HEK293T (cell line): ENCODE measurements at regions not wholly inside any gene's neighbourhood (a gene's known extent, or its start where the extent isn't known, plus 50 kb on each side); places are given as distances from the start of the nearest gene placed in this dataset.

Experiments used
- CTCF ChIA-PET: fragments of 350-600 bp; formaldehyde crosslinking; extraction: SDS; loops from one replicate; lab custom pipeline; 2021; ENCODE audit warnings: antibody characterized with exemption, inconsistent platforms; lab: Yijun Ruan, JAX
- POLR2A ChIA-PET: fragments of 350-600 bp; formaldehyde crosslinking; extraction: SDS; loops from one replicate; lab custom pipeline; 2020; ENCODE audit warnings: antibody characterized with exemption, inconsistent platforms; lab: Yijun Ruan, JAX
- DNase-seq: peaks from one replicate; pipeline ENCODE4 v3.0.0; 2012; ENCODE audit warnings: mixed read lengths; ENCODE audit errors: extremely low spot score
- ARNT ChIP-seq: fragments of 450-650 bp; IDR thresholded peaks from 2 replicates; pipeline ENCODE4 v1.6.1; 2017; ENCODE audit warnings: mild to moderate bottlenecking
- BHLHE40 ChIP-seq: fragments of 450-650 bp; IDR thresholded peaks from 2 replicates; pipeline ENCODE4 v1.6.1; 2016; ENCODE audit warnings: mild to moderate bottlenecking, moderate library complexity, borderline replicate concordance
- CTBP1 ChIP-seq: fragments of 450-650 bp; IDR thresholded peaks from 2 replicates; pipeline ENCODE4 v1.6.1; 2016; ENCODE audit warnings: borderline replicate concordance
- ELF4 ChIP-seq: fragments of 450-650 bp; IDR thresholded peaks from 2 replicates; pipeline ENCODE4 v1.6.1; 2017; ENCODE audit warnings: antibody characterized with exemption
- FOXA1 ChIP-seq: fragments of 450-650 bp; IDR thresholded peaks from 2 replicates; pipeline ENCODE4 v1.6.1; 2016; ENCODE audit warnings: mild to moderate bottlenecking
- FOXK2 ChIP-seq: fragments of 450-650 bp; IDR thresholded peaks from 2 replicates; pipeline ENCODE4 v1.6.1; 2016; ENCODE audit warnings: mild to moderate bottlenecking
- FOXM1 ChIP-seq: fragments of 450-650 bp; IDR thresholded peaks from 2 replicates; pipeline ENCODE4 v1.6.1; 2017; ENCODE audit warnings: mild to moderate bottlenecking, borderline replicate concordance
- HDGF ChIP-seq: fragments of 450-650 bp; IDR thresholded peaks from 2 replicates; pipeline ENCODE4 v1.6.1; 2017; ENCODE audit warnings: antibody characterized with exemption, borderline replicate concordance
- L3MBTL2 ChIP-seq: fragments of 450-650 bp; conservative IDR thresholded peaks from 2 replicates; pipeline ENCODE4 v1.6.1; 2016; ENCODE audit warnings: mild to moderate bottlenecking
- LEF1 ChIP-seq: fragments of 450-650 bp; IDR thresholded peaks from 2 replicates; pipeline ENCODE4 v1.6.1; 2017; ENCODE audit warnings: mild to moderate bottlenecking, borderline replicate concordance
- NFRKB ChIP-seq: fragments of 450-650 bp; IDR thresholded peaks from 2 replicates; pipeline ENCODE4 v1.6.1; 2016; ENCODE audit warnings: mild to moderate bottlenecking, moderate library complexity
- PKNOX1 ChIP-seq: fragments of 450-650 bp; IDR thresholded peaks from 2 replicates; pipeline ENCODE4 v1.6.1; 2016
- SP1 ChIP-seq: fragments of 450-650 bp; IDR thresholded peaks from 2 replicates; pipeline ENCODE4 v1.6.1; 2017
- SUZ12 ChIP-seq: fragments of 450-650 bp; IDR thresholded peaks from 2 replicates; pipeline ENCODE4 v1.6.1; 2016; ENCODE audit warnings: mild to moderate bottlenecking
- TARDBP ChIP-seq: fragments of 450-650 bp; IDR thresholded peaks from 2 replicates; pipeline ENCODE4 v1.6.1; 2016
- ZNF384 ChIP-seq: fragments of 450-650 bp; IDR thresholded peaks from 2 replicates; pipeline ENCODE4 v1.6.1; 2016

GRCh38 chr2:107584577-107584976 is 242.1 kb upstream of the RGPD4 start:
- CTCF ChIA-PET: no interaction called here
- DNase-seq: no peak
- TF ChIP-seq BHLHE40: no peak
- TF ChIP-seq ELF4: no peak
- TF ChIP-seq FOXM1: no peak
- no peak for TF ChIP-seq PKNOX1
- TF ChIP-seq HDGF: no peak
- TF ChIP-seq SP1: no peak
- no peak for TF ChIP-seq ARNT
- no peak for TF ChIP-seq CTBP1
- TF ChIP-seq L3MBTL2: no peak
- TF ChIP-seq TARDBP: no peak
- TF ChIP-seq ZNF384: no peak
- TF ChIP-seq FOXK2: no peak
- no peak for TF ChIP-seq FOXA1
- TF ChIP-seq SUZ12: no peak
- no peak for TF ChIP-seq NFRKB
- no peak for TF ChIP-seq LEF1
- POLR2A ChIA-PET: no interaction called here

DNA sequence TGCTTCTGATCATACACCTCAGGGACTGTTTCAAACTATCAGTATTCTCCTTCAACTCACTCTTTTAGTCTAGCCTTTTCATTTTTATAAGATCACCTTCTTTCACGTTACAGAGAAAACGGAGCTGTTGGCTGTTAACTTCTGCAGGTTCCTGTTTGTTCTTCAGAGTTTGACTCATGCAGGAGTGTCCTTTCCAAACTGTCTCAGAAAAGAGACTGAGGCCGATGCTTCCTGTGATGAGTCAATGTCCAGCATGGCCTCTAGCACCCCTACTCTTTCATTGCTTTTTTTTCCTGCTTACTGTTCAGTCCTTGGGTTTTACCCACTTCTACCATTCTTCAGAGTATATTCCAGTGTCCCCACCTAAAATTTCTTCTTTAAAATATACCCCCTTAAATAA is 240.8 kb upstream of the RGPD4 start:
- no peak for DNase-seq
- ChIA-PET POLR2A (no interaction called here), CTCF (no interaction called here)
- TF ChIP-seq ZNF384 (no peak), CTBP1 (no peak), PKNOX1 (no peak), ARNT (no peak), BHLHE40 (no peak), TARDBP (no peak), SP1 (no peak), L3MBTL2 (no peak), FOXM1 (no peak), LEF1 (no peak)

GRCh38 chr2:107588181-107588580 is 238.5 kb upstream of the RGPD4 start:
- TF ChIP-seq ARNT (no peak), TARDBP (no peak), ELF4 (no peak), ZNF384 (no peak), SP1 (no peak), BHLHE40 (no peak), SUZ12 (no peak), L3MBTL2 (no peak), NFRKB (no peak), LEF1 (no peak), FOXA1 (no peak)
- CTCF ChIA-PET: no interaction called here
- POLR2A ChIA-PET: no interaction called here
- no peak for DNase-seq

- no peak for DNase-seq
- no peak for TF ChIP-seq TARDBP
- TF ChIP-seq ARNT: no peak
- TF ChIP-seq FOXM1: no peak
- TF ChIP-seq FOXA1: no peak
- TF ChIP-seq HDGF: no peak
- CTCF ChIA-PET: no interaction called here
These were observed 237.6 kb upstream of the RGPD4 start for GRCh38 chr2:107589079-107589491.

DNA sequence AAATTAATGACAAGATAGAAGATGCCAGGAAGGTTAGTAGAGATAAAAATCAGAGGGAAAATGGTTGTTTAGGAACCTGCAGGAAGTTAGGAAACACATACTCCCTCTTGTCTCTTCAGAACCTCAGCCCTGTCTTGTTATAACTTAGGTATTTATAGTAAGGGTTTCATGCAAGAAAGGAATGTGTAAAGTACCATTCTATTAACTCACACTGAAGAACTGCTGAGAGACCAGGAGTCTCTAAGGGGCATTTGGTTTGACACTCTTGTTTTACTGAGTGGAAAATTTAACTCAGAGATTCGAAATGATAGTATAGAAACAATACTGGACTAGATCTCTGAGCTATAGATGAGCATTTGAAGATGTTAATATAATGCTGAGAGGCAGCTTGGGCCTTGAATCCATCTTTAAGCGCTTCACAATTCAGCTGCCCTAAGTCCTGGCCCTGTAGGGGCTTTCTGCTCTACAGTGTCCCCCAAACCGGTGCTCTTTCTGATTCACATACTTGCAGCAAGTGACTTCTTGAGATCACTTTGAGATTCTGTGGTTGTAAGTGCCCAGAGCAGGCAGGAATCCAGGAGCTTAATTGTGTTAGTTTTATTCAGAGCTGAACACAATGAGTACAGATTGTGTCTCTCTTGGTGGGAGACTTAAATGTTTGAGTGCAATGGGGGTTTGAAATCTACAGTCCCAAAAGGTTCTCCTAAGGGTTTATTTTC is 235.0 kb upstream of the RGPD4 start:
- no peak for DNase-seq
- POLR2A ChIA-PET: no interaction called here
- TF ChIP-seq PKNOX1 (no peak), CTBP1 (no peak), TARDBP (no peak)
- CTCF ChIA-PET: no interaction called here

More at GRCh38 chr2:107589079-107589491, 237.6 kb upstream of the RGPD4 start:
- POLR2A ChIA-PET: no interaction called here

GRCh38 chr2:107592280-107592624 is 234.4 kb upstream of the RGPD4 start:
- CTCF ChIA-PET: no interaction called here
- TF ChIP-seq NFRKB (no peak), SUZ12 (no peak), ARNT (no peak), TARDBP (no peak), HDGF (no peak), FOXM1 (no peak), FOXK2 (no peak), FOXA1 (no peak), SP1 (no peak), BHLHE40 (no peak), ZNF384 (no peak), L3MBTL2 (no peak), ELF4 (no peak), PKNOX1 (no peak), CTBP1 (no peak), LEF1 (no peak)
- POLR2A ChIA-PET: no interaction called here
- no peak for DNase-seq
